PC-3 (cell line): ENCODE measurements at regions not wholly inside any gene's neighbourhood (a gene's known extent, or its start where the extent isn't known, plus 50 kb on each side); places are given as distances from the start of the nearest gene placed in this dataset.

Experiments
- ATAC-seq: fragments of 200-7000 bp; cut with Tn5 transposase; 2 replicates; pipeline ENCODE4 v1.9.1; 2020; ENCODE audit warnings: mild to moderate bottlenecking, moderate library complexity
- BruUV-seq: library from RNA; stranded (reverse); fragments of 400-500 nt; replicated peaks from 2 replicates; lab custom pipeline; 2021; lab: Mats Ljungman, UMichigan
- CTCF ChIA-PET: fragments of 300-600 bp; sonication (Branson Sonifier 250); formaldehyde crosslinking; loops from one replicate; lab custom pipeline; 2022; ENCODE audit warnings: antibody characterized with exemption; lab: Charles Lee
- POLR2A ChIA-PET: fragments of 300-600 bp; sonication (Branson Sonifier 250); formaldehyde crosslinking; loops from one replicate; lab custom pipeline; 2022; ENCODE audit warnings: antibody characterized with exemption; ENCODE audit not compliant: unreplicated experiment; lab: Charles Lee
- DNase-seq: peaks from one replicate; pipeline ENCODE4 v3.0.0-alpha.2; 2015
- H2AFZ ChIP-seq: fragments of 300-600 bp; sonication (generic); 2 replicates; pipeline ENCODE4 v1.6.0; 2016; ENCODE audit warnings: antibody characterized with exemption, low read length
- H3F3A ChIP-seq: fragments of 300-600 bp; sonication (generic); one replicate; pipeline ENCODE4 v1.6.0; 2017; ENCODE audit warnings: antibody characterized with exemption, low read length, control low read depth, mild to moderate bottlenecking; ENCODE audit not compliant: unreplicated experiment
- H3K27ac ChIP-seq: fragments of 300-600 bp; sonication (generic); 2 replicates; pipeline ENCODE4 v1.5.1; 2016; ENCODE audit warnings: mild to moderate bottlenecking, low read length
- H3K27me3 ChIP-seq: fragments of 300-600 bp; sonication (generic); 2 replicates; pipeline ENCODE4 v1.6.1; 2016; ENCODE audit warnings: low read length, mixed read lengths
- H3K36me3 ChIP-seq: fragments of 300-600 bp; sonication (generic); 2 replicates; pipeline ENCODE4 v1.6.1; 2016; ENCODE audit warnings: low read depth, mixed run types, low read length, mixed read lengths
- H3K4me1 ChIP-seq: fragments of 300-600 bp; sonication (generic); 2 replicates; pipeline ENCODE4 v1.5.1; 2016; ENCODE audit warnings: low read length; ENCODE audit not compliant: insufficient read depth
- H3K4me2 ChIP-seq: fragments of 300-600 bp; sonication (generic); 2 replicates; pipeline ENCODE4 v1.6.0; 2016; ENCODE audit warnings: low read length
- H3K4me3 ChIP-seq: fragments of 300-600 bp; sonication (generic); 2 replicates; pipeline ENCODE4 v1.5.1; 2016; ENCODE audit warnings: mild to moderate bottlenecking, low read length, mixed read lengths
- H3K79me2 ChIP-seq: fragments of 300-600 bp; sonication (generic); 2 replicates; pipeline ENCODE4 v1.6.1; 2017; ENCODE audit warnings: low read length, mixed read lengths
- H3K9ac ChIP-seq: fragments of 300-600 bp; sonication (generic); 2 replicates; pipeline ENCODE4 v1.6.0; 2016; ENCODE audit warnings: mild to moderate bottlenecking, low read length
- H3K9me2 ChIP-seq: fragments of 300-600 bp; sonication (generic); replicated peaks from 2 replicates; pipeline ENCODE4 v1.6.1; 2016; ENCODE audit warnings: mixed run types, low read length, mixed read lengths
- H3K9me3 ChIP-seq: fragments of 300-600 bp; sonication (generic); 2 replicates; pipeline ENCODE4 v1.6.1; 2016; ENCODE audit warnings: low read length, mixed read lengths
- H4K20me1 ChIP-seq: fragments of 300-600 bp; sonication (generic); 2 replicates; pipeline ENCODE4 v1.6.1; 2016; ENCODE audit warnings: low read length, mixed read lengths
- EZH2 ChIP-seq: fragments of 300-600 bp; sonication (generic); IDR thresholded peaks from one replicate; pipeline ENCODE4 v1.6.1; 2017; ENCODE audit warnings: antibody characterized with exemption, mild to moderate bottlenecking, low read length; ENCODE audit not compliant: unreplicated experiment
- EZH2phosphoT487 ChIP-seq: fragments of 300-600 bp; sonication (generic); IDR thresholded peaks from 2 replicates; pipeline ENCODE4 v1.6.1; 2018; ENCODE audit warnings: mild to moderate bottlenecking, antibody characterized with exemption, low read length, borderline replicate concordance
- intact Hi-C: fragments of 100-400 bp; cut with micrococcal nuclease; formaldehyde crosslinking; loops from 2 replicates; pipeline ENCODE4 v1.9.0; 2023
- TF ChIP-seq, protein P1 (sequence below): fragments of 300-600 bp; sonication (generic); conservative IDR thresholded peaks from 2 replicates; pipeline ENCODE4 v1.5.1; 2017; ENCODE audit warnings: antibody characterized with exemption, low read depth, mild to moderate bottlenecking, low read length

DNA sequence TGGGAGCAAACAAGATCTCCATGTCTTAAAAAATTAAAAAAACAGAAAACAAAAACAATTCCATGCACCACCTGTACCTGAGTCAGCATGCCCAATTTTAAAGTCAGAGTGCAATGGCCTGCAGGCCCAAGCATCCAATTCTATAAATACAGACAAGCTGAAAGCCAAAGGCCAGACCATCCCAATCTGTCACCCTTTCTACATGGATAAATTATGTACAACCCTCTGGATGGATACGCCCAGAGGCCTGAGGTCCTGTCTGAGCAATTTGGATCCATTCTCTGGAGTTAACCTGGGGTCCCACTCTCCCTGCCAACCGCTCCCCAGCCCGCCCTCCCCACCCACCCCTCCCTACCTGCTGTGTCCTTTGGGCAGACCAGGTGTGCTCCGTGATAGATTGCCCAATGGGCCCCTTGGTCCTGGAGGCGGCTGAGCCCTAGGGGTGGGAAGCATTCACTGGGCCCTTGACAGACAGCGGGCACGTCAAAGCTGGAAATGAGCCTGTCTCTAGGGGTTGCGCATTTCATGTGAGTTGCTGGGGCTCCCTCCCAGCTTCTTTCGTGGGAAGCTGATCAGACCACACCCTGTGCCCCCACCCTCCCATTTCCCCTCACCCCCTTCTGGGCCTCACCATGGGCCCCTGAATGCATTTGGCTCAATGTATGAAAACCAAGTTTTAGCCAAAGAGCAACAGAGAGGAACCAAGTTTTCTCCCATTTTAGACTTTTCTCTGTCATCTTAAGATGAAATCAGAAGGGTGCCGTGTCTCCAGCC lies 171.3 kb downstream of the BCL11B start:
- POLR2A ChIA-PET, result no interaction called here
- Histone ChIP-seq H3K36me3 (no peaks in the 10 kb centered on the region), H3K79me2 (no peaks in the 10 kb centered on the region), H3K4me3 (no peak overlapping the region), H3K27me3 (peaks cover 37% of the 10 kb centered on the region), H3K4me1 (no peaks in the 10 kb centered on the region), H3K4me2 (no peak overlapping the region), H4K20me1 (no peaks in the 10 kb centered on the region), H3K9me3 (0 out of 2 replicates have a peak, but pooled peaks cover 2% of the 10 kb centered on the region), H3F3A (no peaks in the 10 kb centered on the region), H3K9me2 (no peaks in the 10 kb centered on the region), H2AFZ (no peak overlapping the region), H3K9ac (no peak overlapping the region), H3K27ac (no peak overlapping the region)
- no peak for ATAC-seq
- TF ChIP-seq EZH2phosphoT487, result no peak
- TF ChIP-seq EZH2, result no peak
- TF ChIP-seq, protein P1, sequence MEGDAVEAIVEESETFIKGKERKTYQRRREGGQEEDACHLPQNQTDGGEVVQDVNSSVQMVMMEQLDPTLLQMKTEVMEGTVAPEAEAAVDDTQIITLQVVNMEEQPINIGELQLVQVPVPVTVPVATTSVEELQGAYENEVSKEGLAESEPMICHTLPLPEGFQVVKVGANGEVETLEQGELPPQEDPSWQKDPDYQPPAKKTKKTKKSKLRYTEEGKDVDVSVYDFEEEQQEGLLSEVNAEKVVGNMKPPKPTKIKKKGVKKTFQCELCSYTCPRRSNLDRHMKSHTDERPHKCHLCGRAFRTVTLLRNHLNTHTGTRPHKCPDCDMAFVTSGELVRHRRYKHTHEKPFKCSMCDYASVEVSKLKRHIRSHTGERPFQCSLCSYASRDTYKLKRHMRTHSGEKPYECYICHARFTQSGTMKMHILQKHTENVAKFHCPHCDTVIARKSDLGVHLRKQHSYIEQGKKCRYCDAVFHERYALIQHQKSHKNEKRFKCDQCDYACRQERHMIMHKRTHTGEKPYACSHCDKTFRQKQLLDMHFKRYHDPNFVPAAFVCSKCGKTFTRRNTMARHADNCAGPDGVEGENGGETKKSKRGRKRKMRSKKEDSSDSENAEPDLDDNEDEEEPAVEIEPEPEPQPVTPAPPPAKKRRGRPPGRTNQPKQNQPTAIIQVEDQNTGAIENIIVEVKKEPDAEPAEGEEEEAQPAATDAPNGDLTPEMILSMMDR, result no peak
- CTCF ChIA-PET, result no interaction called here
- no TSS peak for BruUV-seq
- intact Hi-C loops, result no loop called here
- DNase-seq, result no peak

DNA sequence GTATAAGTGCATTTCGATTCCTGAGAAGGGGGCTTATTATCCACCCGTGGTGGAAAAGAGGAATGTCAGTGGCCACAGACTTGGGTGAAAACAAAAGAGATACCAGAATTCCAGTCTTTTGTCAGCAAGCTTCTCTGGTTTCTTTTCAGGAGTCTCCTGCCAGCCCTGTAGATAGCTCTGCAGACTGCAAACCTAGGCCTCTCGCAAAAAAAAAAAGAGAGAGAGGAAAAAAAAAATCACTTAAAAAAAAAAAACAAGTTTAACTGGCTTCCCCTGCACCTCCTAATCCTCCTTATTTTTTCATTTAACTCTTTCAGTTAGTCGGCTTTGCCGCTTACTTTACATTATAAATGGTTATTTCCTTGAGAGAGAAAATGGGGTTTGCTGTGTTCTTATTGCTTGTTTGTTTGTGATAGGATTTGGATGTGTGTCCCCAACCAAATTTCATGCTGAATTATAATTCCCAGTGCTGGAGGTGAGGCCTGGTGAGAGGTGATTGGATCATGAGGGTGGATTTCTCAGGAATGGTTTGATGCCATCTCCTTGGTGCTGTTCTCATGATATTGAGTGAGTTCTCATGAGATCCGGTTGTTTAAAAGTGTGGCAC lies 170.0 kb downstream of the BCL11B start:
- H3K9ac ChIP-seq, result no peak overlapping the region
- ATAC-seq (no peak), DNase-seq (no peak)
- no peaks in the 10 kb centered on the region for H4K20me1 ChIP-seq
- H3K4me1 ChIP-seq, result no peaks in the 10 kb centered on the region
- no TSS peak for BruUV-seq
- H3K4me2 ChIP-seq, result no peak overlapping the region
- ChIA-PET POLR2A (no interaction called here), CTCF (no interaction called here)
- no peak overlapping the region for H3K27ac ChIP-seq
- H3K9me3 ChIP-seq, result 0 out of 2 replicates have a peak, but pooled peaks cover 5% of the 10 kb centered on the region
- no peak for TF ChIP-seq EZH2
- no peak for TF ChIP-seq EZH2phosphoT487
- TF ChIP-seq, protein P1, result no peak
- no peaks in the 10 kb centered on the region for H3K9me2 ChIP-seq
- H3F3A ChIP-seq, result no peaks in the 10 kb centered on the region
- H2AFZ ChIP-seq, result no peak overlapping the region
- H3K4me3 ChIP-seq, result no peak overlapping the region
- intact Hi-C loops, result no loop called here
- peaks cover 30% of the 10 kb centered on the region for H3K27me3 ChIP-seq
- no peaks in the 10 kb centered on the region for H3K79me2 ChIP-seq
- no peaks in the 10 kb centered on the region for H3K36me3 ChIP-seq
